ENCODE measurements at regions not wholly inside any gene's neighbourhood (a gene's known extent, or its start where the extent isn't known, plus 50 kb on each side); places are given as distances from the start of the nearest gene placed in this dataset.

GRCh38 chr11:80495116-80495515, 1054.3 kb upstream of the TENM4 start:
- Mint-ChIP-seq H3K27me3 (no peaks in the 10 kb centered on the region), H3K4me3 (no peak overlapping the region), H3K4me1 (no peaks in the 10 kb centered on the region), H3K9me3 (peaks cover 14 to 15% of the 10 kb centered on the region in 2 donors), H3K27ac (no peak overlapping the region)
- DNase-seq: no peak
- ATAC-seq: no peak

DNA sequence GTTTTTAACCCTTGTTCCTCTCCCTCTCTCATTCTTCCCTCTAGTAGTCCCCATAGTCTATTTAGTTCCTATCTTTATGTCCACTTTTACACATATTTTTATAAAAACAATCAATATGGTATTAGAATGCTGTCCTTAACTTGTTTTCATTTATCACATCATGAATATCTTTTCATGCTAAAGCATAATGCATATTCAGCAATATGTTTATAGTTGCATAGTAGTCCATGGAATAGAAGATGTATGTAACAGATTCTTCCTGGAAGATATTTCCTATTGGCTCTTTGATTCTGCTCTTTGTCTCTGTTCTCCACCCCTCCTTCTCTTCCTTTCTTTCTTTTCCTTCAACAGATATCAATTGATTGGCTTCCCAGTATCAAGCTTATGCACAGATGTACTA, 1047.1 kb upstream of the TENM4 start:
- no peaks in the 10 kb centered on the region for H3K4me1 Mint-ChIP-seq
- ATAC-seq (no peak), DNase-seq (no peak)
- H3K9me3 Mint-ChIP-seq: peaks cover 17 to 18% of the 10 kb centered on the region in 2 donors
- no peaks in the 10 kb centered on the region for H3K27me3 Mint-ChIP-seq
- no peak overlapping the region for H3K4me3 Mint-ChIP-seq
- H3K27ac Mint-ChIP-seq: no peak overlapping the region

DNA sequence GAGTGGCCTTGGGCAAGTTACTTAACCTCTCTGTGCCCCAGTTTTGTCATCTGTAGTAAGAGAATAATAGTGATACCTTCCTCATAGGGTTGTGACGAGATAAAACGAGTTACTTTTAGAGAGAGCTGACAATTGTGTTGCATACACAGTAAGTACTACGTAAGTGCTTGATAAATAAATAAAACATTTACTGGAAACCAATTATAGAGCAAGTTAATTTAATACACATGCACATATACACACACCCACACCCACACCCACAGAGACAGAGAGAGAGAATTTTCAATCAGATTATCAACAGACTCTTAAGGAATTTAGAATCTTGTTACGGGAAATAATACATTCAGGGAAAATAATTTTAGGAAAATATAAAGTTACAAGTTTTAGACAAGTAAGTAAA, 1045.8 kb upstream of the TENM4 start:
- Mint-ChIP-seq H3K9me3 (peaks cover 17 to 18% of the 10 kb centered on the region in 2 donors), H3K27ac (no peak overlapping the region), H3K27me3 (no peaks in the 10 kb centered on the region), H3K4me3 (no peak overlapping the region), H3K4me1 (no peaks in the 10 kb centered on the region)
- no peak for ATAC-seq
- DNase-seq: no peak

- Mint-ChIP-seq H3K27me3 (no peaks in the 10 kb centered on the region), H3K4me3 (no peak overlapping the region), H3K4me1 (no peaks in the 10 kb centered on the region), H3K9me3 (peaks cover 16 to 19% of the 10 kb centered on the region in 2 donors), H3K27ac (no peak overlapping the region)
- ATAC-seq (no peak), DNase-seq (no peak)
Observed at GRCh38 chr11:80477178-80477577, 1036.3 kb upstream of the TENM4 start.

DNA sequence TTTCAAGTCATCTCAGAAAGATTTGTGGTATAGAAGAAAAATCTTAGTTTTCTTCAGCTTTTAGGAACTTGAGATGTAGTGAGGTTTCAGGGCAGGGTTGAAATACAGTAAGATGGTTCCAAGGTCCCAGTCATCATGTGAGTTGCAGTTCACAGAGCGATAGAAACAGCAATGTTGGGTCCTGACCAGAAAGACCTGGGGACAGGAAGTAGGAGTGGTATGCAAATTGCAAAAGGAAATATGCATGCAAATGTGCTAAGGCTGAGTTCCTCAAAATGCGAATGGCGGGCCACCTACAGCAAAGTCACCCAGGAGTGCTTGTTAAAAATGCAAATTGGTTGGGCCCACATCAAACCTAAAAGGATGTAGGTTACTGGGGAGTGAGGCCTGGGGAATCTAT, 1032.7 kb upstream of the TENM4 start:
- Mint-ChIP-seq H3K9me3 (peaks cover 13 to 19% of the 10 kb centered on the region in 2 donors), H3K27me3 (no peaks in the 10 kb centered on the region), H3K27ac (no peak overlapping the region), H3K4me1 (no peaks in the 10 kb centered on the region), H3K4me3 (no peak overlapping the region)
- ATAC-seq: no peak
- no peak for DNase-seq

DNA sequence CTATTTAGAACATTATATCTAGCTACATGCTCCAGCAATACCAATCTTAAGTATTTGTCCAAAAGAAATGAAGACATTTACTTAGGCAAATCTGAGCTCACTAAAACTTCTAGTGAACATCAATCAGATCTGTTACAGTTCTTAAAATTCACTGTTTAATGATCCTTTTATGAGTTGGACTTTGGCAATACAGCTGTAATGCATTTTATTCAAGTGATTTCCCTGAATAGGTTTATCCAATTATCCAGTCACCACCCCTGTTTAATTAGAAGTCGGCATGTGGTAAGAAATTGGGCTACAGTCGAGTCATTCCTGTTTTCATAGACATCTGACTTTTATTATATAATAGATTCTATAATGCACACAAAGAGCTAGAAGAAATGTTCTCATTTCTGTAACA, 1029.0 kb upstream of the TENM4 start:
- Mint-ChIP-seq H3K4me1 (no peaks in the 10 kb centered on the region), H3K27ac (no peak overlapping the region), H3K27me3 (no peaks in the 10 kb centered on the region), H3K4me3 (no peak overlapping the region), H3K9me3 (peaks cover 13 to 37% of the 10 kb centered on the region in 2 donors)
- no peak for ATAC-seq
- DNase-seq: no peak

DNA sequence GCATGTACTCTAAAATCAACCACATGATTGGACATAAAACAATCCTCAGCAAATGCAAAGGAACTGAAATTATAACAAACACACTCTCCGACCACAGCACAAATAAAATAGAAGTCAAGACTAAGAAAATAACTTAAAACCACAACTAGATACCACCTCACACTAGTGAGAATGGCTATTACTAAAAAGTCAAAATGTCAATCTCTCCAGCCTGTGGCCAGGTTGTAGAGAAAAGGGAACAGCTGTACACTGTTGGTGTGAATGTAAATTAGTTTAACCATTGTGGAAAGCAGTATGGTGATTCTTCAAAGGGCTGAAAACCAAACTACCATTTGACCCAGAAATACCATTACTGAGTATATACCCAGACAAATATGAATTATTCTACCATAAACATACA, 1025.7 kb upstream of the TENM4 start:
- Mint-ChIP-seq H3K27ac (no peak overlapping the region), H3K9me3 (peaks cover 0 to 24% of the 10 kb centered on the region in 2 donors), H3K4me3 (no peak overlapping the region), H3K4me1 (no peaks in the 10 kb centered on the region), H3K27me3 (no peaks in the 10 kb centered on the region)
- ATAC-seq (no peak), DNase-seq (no peak)

DNA sequence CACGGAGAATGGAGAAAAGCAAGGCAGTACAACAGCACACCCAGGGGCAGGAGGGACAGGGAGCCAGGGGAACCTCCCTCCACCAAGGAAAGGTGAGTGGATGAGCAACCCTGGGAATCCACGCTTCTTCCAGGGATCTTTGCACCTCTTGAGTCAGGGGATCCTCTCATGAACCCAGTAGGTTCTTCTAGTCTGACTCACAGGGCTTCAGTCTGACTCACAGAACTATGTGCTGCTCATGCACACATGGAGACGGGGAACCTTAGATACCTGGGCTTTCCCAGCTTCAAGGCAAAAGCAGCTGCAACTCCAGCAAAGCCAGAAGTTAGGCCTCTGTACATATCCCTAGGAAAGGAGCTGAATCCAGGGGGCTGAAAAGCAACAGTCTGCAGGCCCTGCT, 1021.4 kb upstream of the TENM4 start:
- Mint-ChIP-seq H3K4me3 (no peak overlapping the region), H3K27ac (no peak overlapping the region), H3K4me1 (no peaks in the 10 kb centered on the region), H3K27me3 (no peaks in the 10 kb centered on the region), H3K9me3 (peaks cover 7 to 31% of the 10 kb centered on the region in 2 donors)
- ATAC-seq (no peak), DNase-seq (no peak)

DNA sequence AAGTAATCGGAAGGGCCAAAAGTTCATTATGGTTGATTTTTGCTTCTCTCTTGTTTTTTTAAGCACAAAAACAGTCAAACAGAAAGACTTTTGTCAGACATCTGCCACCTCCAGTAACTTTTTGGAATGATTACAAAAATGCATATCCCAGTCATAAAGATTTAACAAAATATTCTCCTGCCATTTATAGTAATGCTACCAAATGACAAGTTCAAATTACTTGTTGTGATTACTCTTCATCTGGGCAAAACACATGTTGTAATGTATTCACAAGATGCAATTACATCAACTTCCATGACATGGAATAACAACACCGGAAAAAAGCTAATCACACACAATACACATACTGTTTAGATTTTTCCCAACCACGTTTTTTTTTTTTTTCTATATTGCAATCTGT, 1017.5 kb upstream of the TENM4 start:
- DNase-seq (no peak), ATAC-seq (no peak)
- Mint-ChIP-seq H3K9me3 (peaks cover 18 to 21% of the 10 kb centered on the region in 2 donors), H3K4me1 (no peaks in the 10 kb centered on the region), H3K4me3 (no peak overlapping the region), H3K27me3 (no peaks in the 10 kb centered on the region), H3K27ac (no peak overlapping the region)

GRCh38 chr11:80457823-80458222, 1017.0 kb upstream of the TENM4 start:
- Mint-ChIP-seq H3K4me3 (no peak overlapping the region), H3K4me1 (no peaks in the 10 kb centered on the region), H3K9me3 (peaks cover 18 to 21% of the 10 kb centered on the region in 2 donors), H3K27ac (no peak overlapping the region), H3K27me3 (no peaks in the 10 kb centered on the region)
- DNase-seq: no peak
- ATAC-seq: no peak

DNA sequence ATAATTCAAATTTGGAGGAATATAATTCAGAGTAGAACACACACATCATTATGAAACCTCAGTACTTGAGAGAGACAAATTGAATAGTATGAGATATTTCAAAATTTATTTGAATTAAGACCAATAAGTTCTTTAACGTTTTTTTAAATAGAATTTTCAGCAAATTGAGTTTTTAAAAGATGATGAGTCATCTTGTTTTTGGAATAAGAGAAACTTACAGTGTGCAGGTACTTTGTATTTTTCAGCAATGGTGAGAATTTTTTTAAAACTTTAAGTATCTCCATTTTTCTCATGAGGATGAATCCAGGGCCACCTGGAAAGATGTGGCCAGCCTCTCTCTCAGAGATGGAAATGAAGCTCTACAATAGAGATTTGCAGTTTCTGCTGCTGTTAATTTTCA, 1015.0 kb upstream of the TENM4 start:
- DNase-seq (no peak), ATAC-seq (no peak)
- Mint-ChIP-seq H3K4me3 (no peak overlapping the region), H3K27me3 (no peaks in the 10 kb centered on the region), H3K9me3 (peaks cover 18 to 24% of the 10 kb centered on the region in 2 donors), H3K4me1 (no peaks in the 10 kb centered on the region), H3K27ac (no peak overlapping the region)

- H3K27me3 Mint-ChIP-seq: no peaks in the 10 kb centered on the region
- ATAC-seq (no peak), DNase-seq (no peak)
- no peak overlapping the region for H3K27ac Mint-ChIP-seq
- peaks cover 15 to 38% of the 10 kb centered on the region in 2 donors for H3K9me3 Mint-ChIP-seq
- H3K4me1 Mint-ChIP-seq: no peaks in the 10 kb centered on the region
- no peak overlapping the region for H3K4me3 Mint-ChIP-seq
Observed at GRCh38 chr11:80451105-80451504, 1010.3 kb upstream of the TENM4 start.

- H3K4me3 Mint-ChIP-seq: no peak overlapping the region
Observed at GRCh38 chr11:80448709-80449108, 1007.9 kb upstream of the TENM4 start.

DNA sequence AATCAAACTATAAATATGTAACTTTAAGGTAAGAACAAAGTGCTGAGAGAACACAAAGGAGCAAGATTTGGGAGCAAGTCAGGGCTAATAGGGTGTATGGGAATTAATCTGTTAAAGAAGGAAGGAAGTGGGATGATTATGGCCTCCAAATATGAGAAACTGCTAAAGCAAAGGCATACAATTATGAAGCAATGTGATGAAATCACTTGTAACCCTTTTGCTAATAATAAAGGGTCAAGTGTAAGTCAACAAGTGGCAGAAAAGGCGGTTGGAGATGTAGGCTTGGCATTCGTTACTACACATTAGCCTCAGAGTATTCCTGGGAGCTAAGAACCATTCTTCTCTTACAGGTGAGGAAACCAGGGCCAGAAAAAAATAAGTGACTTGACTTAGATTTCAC, 1002.3 kb upstream of the TENM4 start:
- Mint-ChIP-seq H3K9me3 (peaks cover 17 to 18% of the 10 kb centered on the region in 2 donors), H3K27ac (no peak overlapping the region), H3K4me1 (no peaks in the 10 kb centered on the region), H3K4me3 (no peak overlapping the region), H3K27me3 (no peaks in the 10 kb centered on the region)
- DNase-seq (no peak), ATAC-seq (no peak)

More at GRCh38 chr11:80448709-80449108, 1007.9 kb upstream of the TENM4 start:
- DNase-seq (no peak), ATAC-seq (no peak)
- H3K9me3 Mint-ChIP-seq: peaks cover 7 to 34% of the 10 kb centered on the region in 2 donors
- no peaks in the 10 kb centered on the region for H3K27me3 Mint-ChIP-seq
- no peaks in the 10 kb centered on the region for H3K4me1 Mint-ChIP-seq
- no peak overlapping the region for H3K27ac Mint-ChIP-seq

- Mint-ChIP-seq H3K9me3 (peaks cover 11 to 18% of the 10 kb centered on the region in 2 donors), H3K27ac (no peak overlapping the region), H3K4me3 (no peak overlapping the region), H3K27me3 (no peaks in the 10 kb centered on the region), H3K4me1 (no peaks in the 10 kb centered on the region)
- DNase-seq: no peak
- ATAC-seq: no peak
Observed at GRCh38 chr11:80441821-80442220, 1001.0 kb upstream of the TENM4 start.

- no peaks in the 10 kb centered on the region for H3K4me1 Mint-ChIP-seq
- DNase-seq (no peak), ATAC-seq (no peak)
- no peaks in the 10 kb centered on the region for H3K27me3 Mint-ChIP-seq
- H3K4me3 Mint-ChIP-seq: no peak overlapping the region
- no peak overlapping the region for H3K27ac Mint-ChIP-seq
- peaks cover 2 to 11% of the 10 kb centered on the region in 2 donors for H3K9me3 Mint-ChIP-seq
Observed at GRCh38 chr11:80440835-80441234, 1000.0 kb upstream of the TENM4 start.

DNA sequence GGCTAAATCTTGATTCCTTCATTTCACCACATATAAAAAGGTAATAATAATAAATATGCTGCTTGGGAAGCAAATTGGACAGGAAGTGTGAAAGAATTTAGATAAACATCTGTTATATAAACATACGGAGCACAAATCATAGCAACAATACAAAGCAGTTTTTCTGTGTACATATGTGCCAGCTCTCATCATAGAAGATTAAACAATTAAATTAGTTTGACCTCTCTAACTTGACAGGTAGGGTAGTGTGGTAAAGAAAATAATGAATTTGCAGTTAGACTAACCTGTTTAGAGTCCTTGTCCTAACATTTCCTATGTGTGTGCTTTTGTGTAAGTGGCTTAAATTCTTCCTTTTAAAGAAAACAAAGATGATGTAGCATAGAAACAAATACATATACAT, 995.7 kb upstream of the TENM4 start:
- Mint-ChIP-seq H3K27me3 (no peaks in the 10 kb centered on the region), H3K4me3 (no peak overlapping the region), H3K4me1 (no peaks in the 10 kb centered on the region), H3K27ac (no peak overlapping the region), H3K9me3 (peaks cover 10 to 18% of the 10 kb centered on the region in 2 donors)
- ATAC-seq (no peak), DNase-seq (no peak)
